OCI-LY3 (cell line): ENCODE measurements at regions not wholly inside any gene's neighbourhood (a gene's known extent, or its start where the extent isn't known, plus 50 kb on each side); places are given as distances from the start of the nearest gene placed in this dataset.

Experiments used
- H2AFZ ChIP-seq: fragments of 200-600, 300-600 bp; shearing (Covaris generic); 2 replicates; pipeline ENCODE4 v1.6.0; 2014; ENCODE audit warnings: antibody characterized with exemption, low read depth, low read length
- H3K27ac ChIP-seq: fragments of 200-600, 300-600 bp; sonication (generic); 2 replicates; pipeline ENCODE4 v1.5.1; 2014; ENCODE audit warnings: mild to moderate bottlenecking, low read length, moderate library complexity, mixed read lengths
- H3K27me3 ChIP-seq: fragments of 200-600, 300-600 bp; sonication (generic); 2 replicates; pipeline ENCODE4 v1.6.1; 2014; ENCODE audit warnings: low read depth, low read length, mixed read lengths
- H3K36me3 ChIP-seq: fragments of 200-600, 300-600 bp; sonication (generic); replicated peaks from 2 replicates; pipeline ENCODE3; 2014; ENCODE audit warnings: low read depth, low read length, mixed read lengths
- H3K4me1 ChIP-seq: fragments of 300-600, 200-600 bp; sonication (generic); 2 replicates; pipeline ENCODE4 v1.6.1; 2014; ENCODE audit warnings: low read length, mixed read lengths
- H3K4me2 ChIP-seq: fragments of 200-600, 300-600 bp; sonication (generic); 2 replicates; pipeline ENCODE4 v1.6.1; 2014; ENCODE audit warnings: low read length, mixed read lengths
- H3K4me3 ChIP-seq: fragments of 300-600, 200-600 bp; sonication (generic); 2 replicates; pipeline ENCODE4 v1.5.1; 2014; ENCODE audit warnings: antibody characterized with exemption, mild to moderate bottlenecking, low read length, moderate library complexity
- H3K79me2 ChIP-seq: fragments of 300-600, 200-600 bp; shearing (Covaris generic); 2 replicates; pipeline ENCODE4 v1.6.1; 2014; ENCODE audit warnings: mild to moderate bottlenecking, low read length, mixed read lengths
- H3K9ac ChIP-seq: fragments of 300-600, 200-600 bp; shearing (Covaris generic); 2 replicates; pipeline ENCODE4 v1.6.0; 2014; ENCODE audit warnings: mild to moderate bottlenecking, low read length, moderate library complexity
- H3K9me3 ChIP-seq: fragments of 200-600, 300-600 bp; shearing (Covaris generic); 2 replicates; pipeline ENCODE4 v1.6.1; 2014; ENCODE audit warnings: low read length, mixed read lengths; ENCODE audit not compliant: insufficient read depth
- H4K20me1 ChIP-seq: fragments of 200-600, 300-600 bp; sonication (generic); 2 replicates; pipeline ENCODE4 v1.6.1; 2016; ENCODE audit warnings: low read length, mixed read lengths; ENCODE audit not compliant: insufficient read depth
- EZH2phosphoT487 ChIP-seq: fragments of 200-600 bp; shearing (Covaris generic); IDR thresholded peaks from 2 replicates; pipeline ENCODE4 v1.6.1; 2018; ENCODE audit warnings: antibody characterized with exemption, mixed run types, low read depth
- TF ChIP-seq, protein P1 (sequence below): fragments of 200-600, 300-600 bp; sonication (generic); IDR thresholded peaks from 2 replicates; pipeline ENCODE4 v1.5.1; 2014; ENCODE audit warnings: antibody characterized with exemption, low read length, low read depth

GRCh38 chr1:185585770-185586169, 148.4 kb upstream of the HMCN1 start:
- Histone ChIP-seq H3K9me3 (peaks cover 18% of the 10 kb centered on the region; the same call in 1 of the 2 replicates), H3K36me3 (peaks cover 13% of the 10 kb centered on the region), H2AFZ (no peak overlapping the region), H3K9ac (no peak overlapping the region), H3K4me2 (no peak overlapping the region), H3K4me1 (no peaks in the 10 kb centered on the region), H3K79me2 (no peaks in the 10 kb centered on the region), H4K20me1 (no peaks in the 10 kb centered on the region), H3K27me3 (no peaks in the 10 kb centered on the region), H3K27ac (no peak overlapping the region), H3K4me3 (no peak overlapping the region)
- TF ChIP-seq EZH2phosphoT487: no peak
- TF ChIP-seq, protein P1, sequence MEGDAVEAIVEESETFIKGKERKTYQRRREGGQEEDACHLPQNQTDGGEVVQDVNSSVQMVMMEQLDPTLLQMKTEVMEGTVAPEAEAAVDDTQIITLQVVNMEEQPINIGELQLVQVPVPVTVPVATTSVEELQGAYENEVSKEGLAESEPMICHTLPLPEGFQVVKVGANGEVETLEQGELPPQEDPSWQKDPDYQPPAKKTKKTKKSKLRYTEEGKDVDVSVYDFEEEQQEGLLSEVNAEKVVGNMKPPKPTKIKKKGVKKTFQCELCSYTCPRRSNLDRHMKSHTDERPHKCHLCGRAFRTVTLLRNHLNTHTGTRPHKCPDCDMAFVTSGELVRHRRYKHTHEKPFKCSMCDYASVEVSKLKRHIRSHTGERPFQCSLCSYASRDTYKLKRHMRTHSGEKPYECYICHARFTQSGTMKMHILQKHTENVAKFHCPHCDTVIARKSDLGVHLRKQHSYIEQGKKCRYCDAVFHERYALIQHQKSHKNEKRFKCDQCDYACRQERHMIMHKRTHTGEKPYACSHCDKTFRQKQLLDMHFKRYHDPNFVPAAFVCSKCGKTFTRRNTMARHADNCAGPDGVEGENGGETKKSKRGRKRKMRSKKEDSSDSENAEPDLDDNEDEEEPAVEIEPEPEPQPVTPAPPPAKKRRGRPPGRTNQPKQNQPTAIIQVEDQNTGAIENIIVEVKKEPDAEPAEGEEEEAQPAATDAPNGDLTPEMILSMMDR: no peak

DNA sequence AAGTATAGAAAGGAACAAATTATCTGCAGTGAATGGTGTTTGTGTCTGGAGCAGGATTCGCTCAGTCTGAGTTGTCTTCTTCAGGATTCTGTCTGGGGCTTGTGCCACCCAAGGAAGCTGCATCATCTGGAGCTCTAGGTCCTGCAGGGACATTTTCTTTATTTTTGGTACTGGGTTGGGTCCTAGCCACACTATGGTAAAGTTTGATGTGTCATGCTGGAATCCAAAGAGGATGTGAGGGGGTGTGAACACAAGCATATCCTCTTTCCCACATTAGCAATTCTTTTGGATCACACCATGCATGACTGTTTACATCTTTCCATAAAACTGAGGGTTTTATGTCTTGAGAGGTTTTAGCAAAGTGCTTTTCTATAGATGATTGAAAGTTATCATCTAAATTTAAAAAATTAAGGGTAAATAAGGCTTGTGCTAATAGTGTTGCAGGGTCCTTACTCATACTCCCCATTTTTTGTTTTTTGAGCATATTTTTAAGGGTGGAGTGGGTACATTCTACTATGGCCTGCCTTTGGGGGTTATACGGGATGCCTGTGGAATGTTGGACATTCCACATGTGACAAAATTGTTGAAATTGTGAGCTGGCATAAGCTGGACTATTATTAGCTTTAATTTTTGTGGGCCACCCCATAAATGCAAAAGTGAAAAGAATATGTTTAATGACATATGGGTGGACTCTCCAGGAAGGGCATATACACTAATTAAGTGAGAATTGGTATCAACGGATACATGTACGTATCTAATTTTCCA, 152.0 kb upstream of the HMCN1 start:
- Histone ChIP-seq H3K9ac (no peak overlapping the region), H3K9me3 (peaks cover 36% of the 10 kb centered on the region), H3K79me2 (no peaks in the 10 kb centered on the region), H3K4me1 (no peaks in the 10 kb centered on the region), H3K4me3 (no peak overlapping the region), H3K27me3 (no peaks in the 10 kb centered on the region), H3K4me2 (no peak overlapping the region), H3K27ac (no peak overlapping the region), H4K20me1 (no peaks in the 10 kb centered on the region), H2AFZ (no peak overlapping the region), H3K36me3 (peaks cover 15% of the 10 kb centered on the region)
- TF ChIP-seq EZH2phosphoT487: no peak
- TF ChIP-seq, protein P1: no peak

DNA sequence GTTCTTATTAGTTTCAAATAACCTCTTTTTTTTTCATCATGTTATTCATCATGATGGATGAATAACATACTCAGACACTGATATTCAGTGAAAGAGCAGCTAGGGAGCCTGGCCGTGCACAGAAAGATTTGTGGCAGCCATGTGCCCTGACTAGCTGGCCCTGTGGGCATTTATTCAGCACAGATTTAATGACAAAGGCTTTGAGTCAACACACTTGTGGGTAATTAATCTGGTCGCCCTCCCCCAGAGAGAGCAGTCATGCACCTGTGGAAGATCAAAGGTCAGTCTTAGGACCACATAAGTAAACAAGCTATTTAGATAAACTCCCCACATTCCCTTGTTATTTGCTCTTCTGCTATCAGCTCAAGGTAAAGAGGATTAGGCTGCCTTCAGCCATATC, 153.2 kb upstream of the HMCN1 start:
- H3K9ac ChIP-seq: no peak overlapping the region
- H3K4me1 ChIP-seq: no peaks in the 10 kb centered on the region
- H3K36me3 ChIP-seq: peaks cover 15% of the 10 kb centered on the region
- no peak overlapping the region for H2AFZ ChIP-seq
- TF ChIP-seq EZH2phosphoT487: no peak
- TF ChIP-seq, protein P1: no peak
- no peaks in the 10 kb centered on the region for H3K79me2 ChIP-seq
- no peak overlapping the region for H3K27ac ChIP-seq
- peaks cover 36% of the 10 kb centered on the region for H3K9me3 ChIP-seq
- no peaks in the 10 kb centered on the region for H4K20me1 ChIP-seq
- H3K4me2 ChIP-seq: no peak overlapping the region
- H3K27me3 ChIP-seq: no peaks in the 10 kb centered on the region
- H3K4me3 ChIP-seq: no peak overlapping the region

DNA sequence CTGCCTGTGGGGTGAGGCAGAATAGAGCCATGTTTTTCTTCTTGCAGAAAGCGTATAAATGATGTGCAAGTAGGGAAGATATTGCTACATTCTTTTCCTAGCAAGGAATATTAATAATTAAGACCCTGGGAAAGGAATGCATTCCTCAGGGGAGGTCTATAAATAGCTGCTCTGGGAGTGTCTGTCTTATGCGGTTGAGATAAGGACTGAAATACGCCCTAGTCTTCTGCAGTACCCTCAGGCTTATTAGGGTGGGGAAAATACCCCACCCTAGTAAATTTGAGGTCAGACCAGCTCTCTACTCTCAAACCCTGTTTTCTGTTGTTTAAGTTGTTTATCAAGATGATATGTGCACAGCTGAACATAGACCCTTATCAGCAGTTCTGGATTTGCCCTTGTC, 155.9 kb upstream of the HMCN1 start:
- H3K9me3 ChIP-seq: peaks cover 31% of the 10 kb centered on the region
- H3K79me2 ChIP-seq: no peaks in the 10 kb centered on the region
- no peak for TF ChIP-seq EZH2phosphoT487
- TF ChIP-seq, protein P1: no peak
- H3K4me3 ChIP-seq: no peak overlapping the region
- H3K36me3 ChIP-seq: peaks cover 15% of the 10 kb centered on the region
- no peak overlapping the region for H2AFZ ChIP-seq
- H4K20me1 ChIP-seq: no peaks in the 10 kb centered on the region
- no peak overlapping the region for H3K9ac ChIP-seq
- no peak overlapping the region for H3K27ac ChIP-seq
- H3K4me1 ChIP-seq: peaks cover 5% of the 10 kb centered on the region; the same call in 1 of the 2 replicates
- no peaks in the 10 kb centered on the region for H3K27me3 ChIP-seq
- H3K4me2 ChIP-seq: no peak overlapping the region
